ENCODE measurements at regions not wholly inside any gene's neighbourhood (a gene's known extent, or its start where the extent isn't known, plus 50 kb on each side); places are given as distances from the start of the nearest gene placed in this dataset.

DNA sequence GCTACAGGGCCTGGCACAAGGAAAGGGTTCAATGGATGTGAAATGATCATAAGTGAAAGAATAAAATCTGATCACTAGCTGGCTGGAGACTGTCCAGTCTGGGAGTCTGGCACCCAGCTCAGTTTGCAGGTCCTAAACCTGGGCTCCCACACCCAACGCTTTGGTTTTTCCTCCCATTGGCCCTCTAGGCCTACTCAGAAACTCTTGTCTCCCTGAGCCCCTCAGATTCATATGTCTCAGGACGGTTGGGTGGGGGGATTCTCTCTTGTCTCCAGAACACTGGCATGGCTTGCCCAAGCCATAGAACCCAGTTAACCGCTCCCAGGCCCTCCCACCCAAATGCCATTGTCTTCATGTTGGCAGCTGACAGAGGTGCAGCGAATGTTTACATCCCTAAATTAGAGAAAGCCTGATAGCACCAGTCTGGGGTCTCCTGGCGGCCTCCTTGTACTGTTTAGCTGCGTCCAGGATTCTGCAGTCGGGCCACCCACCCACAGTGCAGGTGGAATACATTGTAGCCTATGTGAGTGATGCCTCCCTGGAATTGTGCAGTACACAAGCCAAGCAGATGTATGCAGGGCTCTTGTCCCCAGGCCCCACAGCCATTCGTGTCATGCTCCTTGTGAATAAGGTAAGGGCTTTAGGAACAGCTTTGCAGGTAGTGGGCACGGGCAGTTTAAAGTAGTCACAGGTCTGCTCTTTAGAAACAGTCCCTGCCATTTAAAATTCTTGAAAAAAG lies 266.3 kb downstream of the XXYLT1 start:
- TF ChIP-seq POLR2AphosphoS5 (IDR thresholded peaks at IDR 0.05), result no peak
- TF ChIP-seq, protein P1, sequence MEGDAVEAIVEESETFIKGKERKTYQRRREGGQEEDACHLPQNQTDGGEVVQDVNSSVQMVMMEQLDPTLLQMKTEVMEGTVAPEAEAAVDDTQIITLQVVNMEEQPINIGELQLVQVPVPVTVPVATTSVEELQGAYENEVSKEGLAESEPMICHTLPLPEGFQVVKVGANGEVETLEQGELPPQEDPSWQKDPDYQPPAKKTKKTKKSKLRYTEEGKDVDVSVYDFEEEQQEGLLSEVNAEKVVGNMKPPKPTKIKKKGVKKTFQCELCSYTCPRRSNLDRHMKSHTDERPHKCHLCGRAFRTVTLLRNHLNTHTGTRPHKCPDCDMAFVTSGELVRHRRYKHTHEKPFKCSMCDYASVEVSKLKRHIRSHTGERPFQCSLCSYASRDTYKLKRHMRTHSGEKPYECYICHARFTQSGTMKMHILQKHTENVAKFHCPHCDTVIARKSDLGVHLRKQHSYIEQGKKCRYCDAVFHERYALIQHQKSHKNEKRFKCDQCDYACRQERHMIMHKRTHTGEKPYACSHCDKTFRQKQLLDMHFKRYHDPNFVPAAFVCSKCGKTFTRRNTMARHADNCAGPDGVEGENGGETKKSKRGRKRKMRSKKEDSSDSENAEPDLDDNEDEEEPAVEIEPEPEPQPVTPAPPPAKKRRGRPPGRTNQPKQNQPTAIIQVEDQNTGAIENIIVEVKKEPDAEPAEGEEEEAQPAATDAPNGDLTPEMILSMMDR (IDR thresholded peaks at IDR 0.05), result no peak
